D341Med (cell line): ENCODE measurements at regions not wholly inside any gene's neighbourhood (a gene's known extent, or its start where the extent isn't known, plus 50 kb on each side); places are given as distances from the start of the nearest gene placed in this dataset.

Experiments
- DNase-seq: peaks from one replicate; pipeline ENCODE4 v3.0.0; 2012; ENCODE audit warnings: low spot score

DNA sequence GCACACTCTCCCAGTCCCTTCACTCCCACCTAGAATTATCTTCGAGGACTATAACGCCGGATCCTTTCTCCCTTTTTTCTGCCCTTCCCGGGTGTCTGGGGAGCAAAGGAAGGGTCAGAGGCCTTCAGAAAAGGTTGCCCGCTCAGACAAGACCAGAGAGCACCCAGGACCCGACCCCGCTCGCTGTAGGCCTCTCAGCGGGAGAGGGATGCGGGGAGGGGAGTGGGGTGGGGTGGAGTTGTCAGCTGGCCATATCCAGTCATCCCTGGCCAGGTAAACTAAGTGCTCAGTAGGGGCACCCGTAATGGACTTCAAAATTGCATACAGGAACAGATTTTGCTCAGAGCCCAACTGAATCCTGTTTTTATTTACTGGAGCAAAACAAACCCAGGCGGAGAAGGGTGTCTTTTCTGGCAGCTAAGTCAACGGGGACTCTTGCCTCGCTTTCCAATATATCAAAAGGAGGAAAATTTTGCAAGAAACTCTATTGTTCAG is 65.0 kb downstream of the NOL4 start:
- peak; percentile 27 for DNase-seq

DNA sequence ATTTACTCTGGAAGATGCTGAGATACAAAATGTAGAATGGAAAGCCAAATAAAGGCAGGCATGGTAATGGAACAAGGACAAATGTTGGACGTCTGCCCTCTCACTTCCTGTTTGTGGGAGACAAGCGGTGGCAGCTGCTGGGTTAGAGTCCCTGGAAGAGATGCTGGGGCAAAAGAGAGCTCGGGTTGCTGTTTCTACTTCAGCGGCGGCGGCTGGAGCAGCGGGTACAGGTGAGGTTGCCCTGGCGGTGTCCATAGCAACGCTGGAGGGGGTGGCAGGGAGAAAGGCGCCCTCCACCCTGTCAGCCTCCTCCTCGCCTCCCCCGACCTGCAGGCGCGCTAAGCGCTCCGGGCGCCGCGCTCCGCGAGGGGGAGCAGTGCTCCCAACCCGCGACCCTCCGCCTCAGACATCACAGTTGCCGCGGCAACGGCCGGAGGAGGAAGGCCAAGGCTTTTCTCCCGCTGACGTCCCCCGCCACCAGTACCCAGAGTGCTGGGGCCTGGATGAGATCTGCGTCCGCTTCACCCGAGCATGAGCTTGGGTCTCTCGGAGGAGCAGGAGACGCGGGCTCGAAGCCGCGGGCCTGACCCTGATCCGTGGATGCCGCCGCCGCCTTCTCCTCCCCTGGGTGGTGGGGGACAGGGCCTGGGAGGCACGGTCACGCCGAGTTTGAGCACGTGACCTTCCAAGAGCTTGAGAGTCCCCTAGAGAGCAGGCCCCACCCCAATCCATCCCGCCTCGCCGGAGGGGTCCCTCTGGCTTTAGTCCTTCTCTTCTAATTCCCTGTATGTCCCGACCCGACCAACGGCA is 65.6 kb downstream of the NOL4 start:
- peak; percentile 70 for DNase-seq

DNA sequence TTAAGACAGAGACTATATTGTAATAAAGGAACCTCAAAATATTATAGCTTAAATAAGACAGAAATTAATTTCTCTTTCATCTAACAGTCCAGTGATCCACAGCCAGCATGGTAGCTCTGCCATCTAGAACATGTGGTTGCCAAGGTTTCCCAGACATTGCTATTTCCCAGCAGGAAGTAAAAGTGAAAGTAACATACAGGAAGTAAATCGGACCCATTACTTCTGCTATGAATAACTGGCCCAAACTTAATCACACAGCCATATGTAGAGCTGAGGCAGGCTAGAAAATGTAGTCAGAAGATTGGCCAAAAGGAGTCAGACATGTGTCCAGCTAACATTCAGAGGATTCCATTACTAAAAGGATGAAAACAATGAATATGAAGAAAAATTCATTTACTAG is 71.0 kb downstream of the NOL4 start:
- peak; percentile 19 for DNase-seq

DNA sequence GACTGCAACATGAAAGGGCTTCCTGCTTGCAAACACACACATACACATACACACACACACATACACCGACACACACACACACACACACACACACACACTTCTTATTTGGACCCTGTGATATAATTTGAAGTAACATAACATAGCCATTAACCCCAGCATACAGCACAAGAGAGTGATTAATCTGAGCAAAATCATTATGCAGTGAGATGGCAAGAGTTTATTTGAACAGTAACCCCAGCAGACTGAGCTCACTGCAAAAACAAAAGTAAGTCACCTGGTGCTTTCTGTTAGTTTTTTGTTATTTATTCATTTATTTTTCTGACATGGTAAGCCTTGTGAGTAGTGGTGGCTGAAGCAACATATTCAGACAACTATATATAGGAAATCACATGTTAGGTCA is 93.7 kb downstream of the NOL4 start:
- DNase-seq: no peak

DNA sequence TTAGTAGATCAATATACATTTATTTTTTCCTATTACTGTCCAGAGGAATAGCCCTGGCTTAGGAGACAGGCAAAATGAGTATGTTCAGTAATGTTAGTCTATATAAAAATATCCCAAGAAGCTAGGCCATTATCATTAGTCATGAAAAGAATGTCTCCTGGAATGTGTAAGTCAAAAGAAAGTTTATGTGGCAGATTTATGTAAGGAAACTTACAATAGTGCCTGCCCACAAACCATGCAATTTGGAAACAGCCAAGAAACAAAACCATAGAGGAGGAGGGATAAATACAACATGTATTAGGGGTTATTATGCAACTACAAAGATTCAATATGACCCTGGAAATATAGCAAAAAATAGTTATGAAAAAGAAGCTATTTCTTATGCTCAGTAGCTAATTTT is 96.3 kb downstream of the NOL4 start:
- DNase-seq: no peak

DNA sequence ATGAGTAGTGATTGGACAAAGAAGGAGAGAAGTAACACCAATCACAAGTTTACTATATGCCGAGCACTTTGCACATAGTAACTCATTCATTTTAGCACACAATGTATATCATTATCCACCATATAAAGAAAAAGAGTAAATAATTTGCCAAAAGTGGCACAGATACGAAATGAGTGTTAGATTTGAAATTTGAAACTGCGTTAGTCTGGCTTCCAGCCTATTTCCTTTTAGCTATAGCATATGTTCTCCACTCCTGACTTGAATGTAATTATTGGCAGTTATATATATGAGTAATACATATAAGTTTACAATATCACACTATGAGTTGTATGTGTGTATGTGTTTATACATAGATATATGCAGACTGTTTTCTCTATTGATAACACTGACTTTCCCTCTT is 98.6 kb downstream of the NOL4 start:
- no peak for DNase-seq

GRCh38 chr18:34122724-34123334 is 101.9 kb downstream of the NOL4 start:
- peak; percentile 52 for DNase-seq

GRCh38 chr18:34121200-34121721 is 103.5 kb downstream of the NOL4 start:
- DNase-seq: no peak

- DNase-seq: no peak
Measured at GRCh38 chr18:34120294-34120693, 104.4 kb downstream of the NOL4 start.

GRCh38 chr18:34117319-34117718 is 107.4 kb downstream of the NOL4 start:
- DNase-seq: no peak

DNA sequence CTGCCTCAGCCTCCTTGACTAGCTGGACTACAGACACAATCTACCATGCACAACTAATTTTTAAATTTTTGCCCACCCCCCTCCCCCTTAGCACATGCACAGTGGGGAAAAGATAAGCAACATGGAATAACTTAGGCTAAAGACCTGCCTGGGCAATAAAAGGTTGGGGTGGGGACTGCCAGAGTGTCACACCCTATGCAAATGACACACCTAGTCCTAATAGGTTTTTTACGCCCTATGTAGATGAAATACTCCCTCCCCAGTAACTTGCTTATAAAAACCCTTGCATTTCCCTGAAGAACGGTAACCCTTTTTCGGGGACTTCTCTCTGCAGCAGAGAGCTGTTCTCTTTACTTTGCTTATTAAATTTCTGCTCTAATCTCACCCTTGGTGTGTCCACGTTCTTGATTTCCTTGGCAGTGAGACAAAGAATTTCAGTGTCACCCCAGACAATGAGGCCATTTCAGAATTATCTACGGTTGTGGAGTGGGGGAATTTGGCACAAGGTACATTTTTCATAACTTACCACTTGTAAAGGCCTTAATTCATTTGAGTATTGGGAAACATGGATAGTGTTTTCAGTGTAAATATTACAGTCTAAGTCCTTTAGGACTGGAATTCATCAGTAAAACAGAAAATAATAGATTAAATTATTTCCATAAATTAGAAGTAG is 109.2 kb downstream of the NOL4 start:
- no peak for DNase-seq

- no peak for DNase-seq
Measured at GRCh38 chr18:34114996-34115395, 109.7 kb downstream of the NOL4 start.

GRCh38 chr18:34108206-34108605 is 116.5 kb downstream of the NOL4 start:
- DNase-seq: no peak

DNA sequence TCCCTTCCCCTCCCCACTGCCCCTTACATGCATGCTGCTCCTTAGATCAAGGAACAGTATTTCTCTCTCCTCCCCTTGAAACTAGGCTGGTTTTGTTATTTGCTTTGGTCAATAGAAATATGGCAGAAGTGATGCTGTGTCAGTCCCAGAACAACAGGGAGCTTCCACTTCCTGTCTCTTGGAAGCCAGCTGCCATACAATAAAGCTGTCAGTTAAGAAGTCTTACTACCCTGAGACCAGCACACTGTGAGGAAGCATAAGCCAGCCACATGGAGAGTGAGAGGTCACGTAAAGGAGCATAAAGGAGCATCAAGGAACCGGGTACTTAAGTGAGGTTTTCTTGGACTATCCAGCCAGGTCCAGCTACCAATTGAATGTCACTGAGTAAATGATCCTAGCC is 126.6 kb downstream of the NOL4 start:
- DNase-seq: no peak

- DNase-seq: no peak
Measured at GRCh38 chr18:34097312-34097711, 127.4 kb downstream of the NOL4 start.

DNA sequence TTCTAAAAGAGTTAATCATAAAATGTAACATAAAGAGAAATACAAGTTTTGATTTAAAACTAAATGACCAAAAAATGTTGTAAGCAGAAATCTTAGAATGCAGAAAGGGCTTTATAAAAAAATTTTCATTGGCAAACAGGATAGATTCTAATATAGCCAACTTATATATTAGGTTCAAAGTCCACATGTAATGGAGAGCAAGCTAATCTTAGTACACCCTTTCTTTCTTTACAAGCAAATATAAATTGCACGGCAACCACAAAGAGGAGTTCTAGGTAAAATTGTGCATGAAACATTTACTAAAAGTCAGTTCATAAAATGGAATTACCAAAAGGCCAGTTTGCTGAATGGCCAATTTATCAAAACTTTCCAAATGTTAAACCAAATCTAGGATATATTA is 130.6 kb downstream of the NOL4 start:
- no peak for DNase-seq

- DNase-seq: no peak
Measured at GRCh38 chr18:34092796-34093195, 131.9 kb downstream of the NOL4 start.

DNA sequence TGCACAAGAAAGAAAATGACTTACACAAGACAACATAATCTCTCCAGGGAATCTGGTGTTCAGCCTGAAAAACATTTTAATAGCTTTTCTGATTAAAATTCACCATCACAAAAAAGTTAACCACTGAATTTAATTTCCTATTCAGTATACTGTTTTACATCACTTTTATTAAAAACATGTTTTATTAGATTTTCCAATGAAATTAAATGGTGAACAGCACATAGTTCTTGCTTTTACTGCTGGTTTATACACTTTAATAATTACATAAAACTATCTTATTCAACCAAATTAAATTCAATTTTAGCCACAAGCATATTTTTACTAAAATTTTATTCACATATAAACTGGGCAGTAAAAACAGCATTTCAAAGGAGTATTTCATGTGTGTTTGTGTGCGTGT is 138.3 kb downstream of the NOL4 start:
- DNase-seq: no peak

- peak; percentile 68 for DNase-seq
Measured at GRCh38 chr18:34085140-34085739, 139.5 kb downstream of the NOL4 start.

DNA sequence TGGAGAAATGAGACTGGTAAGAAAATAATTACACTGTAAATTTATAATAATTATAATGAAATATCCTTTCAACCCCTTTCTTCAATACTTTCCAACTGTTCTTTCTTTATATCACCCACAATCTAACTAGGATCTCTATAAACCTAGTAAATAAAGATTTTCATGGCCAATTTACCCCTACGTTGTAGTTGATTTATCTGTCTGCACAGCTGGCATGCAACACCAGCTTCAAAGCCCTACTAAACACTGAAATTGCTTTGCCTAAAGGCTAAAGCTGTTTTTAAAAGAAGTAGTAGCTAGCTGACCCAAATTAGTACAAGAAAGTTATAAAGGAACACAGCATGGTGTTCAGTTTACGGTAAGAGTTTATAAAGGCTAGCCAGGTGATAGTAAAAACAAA is 140.1 kb downstream of the NOL4 start:
- no peak for DNase-seq

- peak; percentile 32 for DNase-seq
Measured at GRCh38 chr18:34083910-34084535, 140.7 kb downstream of the NOL4 start.

GRCh38 chr18:34077599-34077998 is 147.1 kb downstream of the NOL4 start:
- DNase-seq: no peak
